IPS DF 6.9 (cell line): ENCODE measurements at regions not wholly inside any gene's neighbourhood (a gene's known extent, or its start where the extent isn't known, plus 50 kb on each side); places are given as distances from the start of the nearest gene placed in this dataset.

Experiments
- DNase-seq: peaks from one replicate; pipeline ENCODE4 v3.0.0-alpha.2; 2013; ENCODE audit warnings: low read depth, low spot score
- H3K27ac ChIP-seq: one replicate; pipeline ENCODE4 v1.5.1; 2013; ENCODE audit warnings: low read length, control low read depth
- H3K27me3 ChIP-seq: 2 replicates; pipeline ENCODE4 v1.6.1; 2013; ENCODE audit warnings: mild to moderate bottlenecking, low read length; ENCODE audit not compliant: control insufficient read depth, insufficient read depth
- H3K36me3 ChIP-seq: 2 replicates; pipeline ENCODE4 v1.6.1; 2013; ENCODE audit warnings: low read length; ENCODE audit not compliant: control insufficient read depth, insufficient read depth
- H3K4me1 ChIP-seq: 2 replicates; pipeline ENCODE4 v1.6.1; 2013; ENCODE audit warnings: low read length; ENCODE audit not compliant: control insufficient read depth, insufficient read depth
- H3K4me3 ChIP-seq: 2 replicates; pipeline ENCODE4 v1.5.1; 2013; ENCODE audit warnings: mild to moderate bottlenecking, low read length
- H3K9me3 ChIP-seq: 2 replicates; pipeline ENCODE4 v1.6.1; 2013; ENCODE audit warnings: low read length, inconsistent platforms; ENCODE audit not compliant: control insufficient read depth, insufficient read depth
- WGBS: extraction: QIAGEN DNeasy Blood & Tissue Kit; methylation state at CpG from one replicate; pipeline ENCODE4 v1.1.7; 2013; ENCODE audit warnings: mixed read lengths, missing lambda C conversion rate; ENCODE audit not compliant: insufficient read length, insufficient coverage; 5-methylcytosine and 5-hydroxymethylcytosine counted together

DNA sequence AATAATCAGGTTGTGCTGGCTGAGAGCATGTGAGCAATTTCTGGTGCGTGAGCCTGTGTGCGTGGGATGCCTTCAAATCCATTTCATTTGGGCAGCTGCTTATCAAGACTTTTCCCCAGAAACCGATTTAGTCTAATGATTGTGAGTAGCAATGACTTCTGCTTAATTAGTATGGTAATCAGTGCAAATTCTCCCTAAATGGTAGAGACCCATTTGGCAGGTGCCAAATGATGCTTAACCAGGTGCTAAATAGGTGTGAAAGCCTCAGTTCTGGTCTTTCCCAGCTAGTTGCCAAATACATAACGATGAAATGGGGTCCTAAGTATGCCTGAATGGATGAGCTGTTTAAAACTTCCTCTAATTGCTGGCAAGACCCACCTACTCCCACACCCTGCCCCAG, 248.4 kb upstream of the CCDC196 start:
- no peaks in the 10 kb centered on the region for H3K4me1 ChIP-seq
- no peaks in the 10 kb centered on the region for H3K9me3 ChIP-seq
- no peaks in the 10 kb centered on the region for H3K36me3 ChIP-seq
- H3K4me3 ChIP-seq, result no peak overlapping the region
- no CpG with 5 or more reads among the region's 4 CpGs for WGBS
- no peaks in the 10 kb centered on the region; the same call in 1 of the 2 replicates for H3K27me3 ChIP-seq
- no peak overlapping the region for H3K27ac ChIP-seq
- DNase-seq, result no peak

DNA sequence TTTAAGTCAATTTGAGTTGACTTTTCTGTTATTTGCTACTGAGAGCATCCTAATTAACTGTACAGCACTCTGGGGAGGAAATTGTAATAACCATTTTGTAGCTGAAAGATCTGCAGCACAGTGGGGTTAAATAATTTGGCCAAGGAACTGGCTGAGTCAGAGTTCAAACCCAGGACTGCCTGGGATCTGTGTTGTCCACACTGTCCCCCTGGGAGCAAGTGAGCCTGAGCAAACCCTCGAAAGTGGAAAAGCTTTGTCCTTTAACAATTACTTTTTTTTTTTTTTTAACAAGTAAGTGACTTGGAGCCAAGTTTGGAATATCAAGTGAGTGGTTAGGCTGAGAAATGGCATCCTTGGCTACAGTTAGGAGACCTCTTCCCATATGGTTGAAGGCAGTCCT, 247.2 kb upstream of the CCDC196 start:
- H3K27me3 ChIP-seq, result no peaks in the 10 kb centered on the region; the same call in 1 of the 2 replicates
- H3K36me3 ChIP-seq, result no peaks in the 10 kb centered on the region
- no peak overlapping the region for H3K27ac ChIP-seq
- DNase-seq, result no peak
- no peaks in the 10 kb centered on the region for H3K9me3 ChIP-seq
- H3K4me1 ChIP-seq, result no peaks in the 10 kb centered on the region
- no peak overlapping the region for H3K4me3 ChIP-seq
- no CpG with 5 or more reads among the region's 1 CpG for WGBS

DNA sequence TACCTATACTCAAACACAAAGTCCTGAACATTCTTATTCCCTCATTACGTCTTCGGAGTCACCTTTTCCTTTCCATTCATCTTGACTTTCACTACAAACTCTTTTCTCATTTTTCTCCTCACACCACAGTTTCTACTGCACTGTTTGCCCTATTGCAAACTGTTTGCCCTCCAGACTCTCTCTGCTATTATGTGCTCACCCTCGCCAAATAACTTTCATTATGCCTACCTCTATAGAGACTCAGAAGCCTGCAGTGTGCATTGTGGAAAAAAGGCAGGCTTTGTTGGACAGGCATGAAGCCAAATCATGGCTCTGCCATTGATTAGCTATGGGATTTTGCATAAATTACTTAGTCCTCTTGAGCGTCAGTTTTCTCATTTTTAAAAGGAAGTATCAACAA, 246.6 kb upstream of the CCDC196 start:
- 100% methylated on average over 2 of the region's 4 CpGs for WGBS
- no peaks in the 10 kb centered on the region for H3K36me3 ChIP-seq
- H3K4me3 ChIP-seq, result no peak overlapping the region
- no peak overlapping the region for H3K27ac ChIP-seq
- no peaks in the 10 kb centered on the region for H3K9me3 ChIP-seq
- no peaks in the 10 kb centered on the region; the same call in 1 of the 2 replicates for H3K27me3 ChIP-seq
- DNase-seq, result no peak
- peaks cover 3% of the 10 kb centered on the region; the same call in 1 of the 2 replicates for H3K4me1 ChIP-seq

DNA sequence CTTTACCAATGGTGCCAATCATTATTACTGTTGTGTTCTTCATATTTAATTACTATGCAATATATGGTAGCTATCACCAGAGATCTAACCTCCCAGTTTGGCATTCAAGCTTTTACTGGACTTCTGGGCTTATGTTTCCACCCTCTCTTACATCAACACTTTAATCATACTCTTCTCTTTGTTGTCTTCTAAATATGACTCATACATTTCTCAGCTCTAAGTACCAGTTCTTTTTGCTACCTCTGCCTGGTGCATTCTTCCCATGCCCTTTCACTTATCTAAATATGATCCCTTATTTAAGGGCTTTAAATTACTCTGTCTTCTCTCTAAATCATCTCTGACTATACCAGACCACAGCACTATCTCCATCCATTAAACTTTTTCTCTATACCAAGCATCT, 246.1 kb upstream of the CCDC196 start:
- DNase-seq, result no peak
- no peak overlapping the region for H3K4me3 ChIP-seq
- no peaks in the 10 kb centered on the region; the same call in 1 of the 2 replicates for H3K27me3 ChIP-seq
- peaks cover 4% of the 10 kb centered on the region; the same call in 1 of the 2 replicates for H3K4me1 ChIP-seq
- H3K9me3 ChIP-seq, result no peaks in the 10 kb centered on the region
- no peak overlapping the region for H3K27ac ChIP-seq
- H3K36me3 ChIP-seq, result no peaks in the 10 kb centered on the region

DNA sequence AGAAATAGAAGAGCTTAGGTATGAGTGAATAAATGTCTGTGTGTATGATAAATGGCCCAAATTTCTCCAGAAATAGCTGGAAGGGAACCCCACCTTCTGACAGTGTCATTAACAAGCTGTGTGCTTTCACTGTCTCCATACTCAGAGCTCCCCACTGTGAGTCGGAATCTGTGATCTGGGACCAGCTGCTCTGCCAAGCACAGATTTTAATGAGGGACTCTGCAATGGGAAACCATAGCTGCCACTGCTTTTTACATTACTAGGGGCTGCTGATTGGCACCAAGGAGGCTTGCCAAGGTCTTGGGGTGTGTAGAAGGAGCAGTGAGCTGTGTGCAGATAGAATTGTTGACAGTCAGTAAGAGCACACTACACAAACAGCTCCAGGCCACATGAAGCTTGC, 244.2 kb upstream of the CCDC196 start:
- no peak overlapping the region for H3K4me3 ChIP-seq
- no peaks in the 10 kb centered on the region for H3K9me3 ChIP-seq
- DNase-seq, result no peak
- no peaks in the 10 kb centered on the region; the same call in 1 of the 2 replicates for H3K27me3 ChIP-seq
- H3K4me1 ChIP-seq, result peaks cover 4% of the 10 kb centered on the region; the same call in 1 of the 2 replicates
- no peaks in the 10 kb centered on the region for H3K36me3 ChIP-seq
- H3K27ac ChIP-seq, result no peak overlapping the region
- WGBS, result no CpG with 5 or more reads among the region's 1 CpG

DNA sequence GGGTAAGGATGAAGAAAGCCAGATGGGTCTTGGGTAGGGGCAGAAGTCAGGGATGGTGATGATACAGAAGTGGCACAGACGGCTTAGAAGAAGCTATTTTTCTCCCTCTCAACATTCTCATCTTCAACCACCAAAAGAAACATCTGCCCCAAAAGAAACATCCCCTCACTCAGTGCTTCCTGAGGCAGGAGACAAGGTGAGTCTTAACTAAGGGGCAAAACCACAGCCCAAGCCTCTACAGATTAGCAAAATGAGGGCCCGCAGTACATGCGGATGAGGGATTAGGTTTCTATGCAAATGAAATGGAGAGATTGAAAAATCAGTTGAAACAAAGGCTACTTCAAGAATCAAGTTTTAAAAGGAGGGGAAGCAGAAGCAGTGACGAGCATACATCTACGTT, 241.3 kb upstream of the CCDC196 start:
- no peak for DNase-seq
- Histone ChIP-seq H3K27me3 (no peaks in the 10 kb centered on the region), H3K4me1 (peaks cover 4% of the 10 kb centered on the region; the same call in 1 of the 2 replicates), H3K9me3 (no peaks in the 10 kb centered on the region), H3K27ac (no peak overlapping the region), H3K36me3 (no peaks in the 10 kb centered on the region), H3K4me3 (no peak overlapping the region)
- no CpG with 5 or more reads among the region's 5 CpGs for WGBS

DNA sequence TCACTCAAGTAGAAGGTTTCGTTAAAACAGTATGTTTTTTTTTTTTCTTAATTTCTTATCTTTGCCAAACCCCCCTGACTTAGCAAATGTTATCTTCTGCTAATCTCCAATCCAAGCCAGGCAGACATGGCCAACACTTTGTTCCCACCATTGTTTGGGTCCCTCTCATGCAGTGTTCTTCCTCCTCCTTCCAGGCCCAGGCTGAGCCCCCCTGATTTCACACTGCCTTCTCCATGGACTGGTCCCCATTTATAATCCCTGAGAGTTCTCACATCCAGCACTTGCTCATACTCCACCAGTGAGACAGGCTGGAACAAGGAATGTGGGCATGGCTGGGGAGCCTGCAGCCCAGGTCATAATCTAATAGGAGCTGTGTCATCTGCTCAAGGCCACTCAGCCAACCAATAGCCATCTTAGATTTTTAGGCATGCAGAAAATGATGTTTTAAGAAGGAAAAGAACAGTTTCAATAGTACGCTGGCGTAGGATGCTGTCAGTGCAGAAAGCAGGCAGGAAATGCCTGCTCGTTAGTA, 238.4 kb upstream of the CCDC196 start:
- no CpG with 5 or more reads among the region's 4 CpGs for WGBS
- Histone ChIP-seq H3K27ac (no peak overlapping the region), H3K36me3 (no peaks in the 10 kb centered on the region), H3K4me1 (peaks cover 4% of the 10 kb centered on the region; the same call in 1 of the 2 replicates), H3K27me3 (no peaks in the 10 kb centered on the region), H3K4me3 (no peak overlapping the region), H3K9me3 (no peaks in the 10 kb centered on the region)
- DNase-seq, result no peak

DNA sequence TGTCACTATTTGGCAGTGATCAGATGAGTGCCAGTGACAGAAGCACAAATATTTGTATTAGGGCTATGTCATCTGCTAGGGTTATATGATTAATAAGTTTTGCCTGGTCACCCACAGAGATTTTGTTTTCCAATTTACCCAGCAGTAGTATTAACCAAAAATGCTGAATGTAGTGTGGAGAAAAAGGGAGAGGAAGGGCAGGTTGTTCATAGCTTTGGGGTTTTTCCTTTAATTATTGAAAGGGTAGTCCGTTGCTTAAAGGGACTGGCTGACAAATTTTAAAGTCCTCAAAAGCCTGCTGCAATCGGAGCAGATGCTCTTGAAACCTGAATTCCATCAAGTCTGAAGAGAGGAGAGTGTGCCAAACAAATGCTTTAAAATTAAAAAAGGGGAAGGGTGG, 237.9 kb upstream of the CCDC196 start:
- H3K4me3 ChIP-seq, result no peak overlapping the region
- no peaks in the 10 kb centered on the region for H3K27me3 ChIP-seq
- no CpG with 5 or more reads among the region's 2 CpGs for WGBS

DNA sequence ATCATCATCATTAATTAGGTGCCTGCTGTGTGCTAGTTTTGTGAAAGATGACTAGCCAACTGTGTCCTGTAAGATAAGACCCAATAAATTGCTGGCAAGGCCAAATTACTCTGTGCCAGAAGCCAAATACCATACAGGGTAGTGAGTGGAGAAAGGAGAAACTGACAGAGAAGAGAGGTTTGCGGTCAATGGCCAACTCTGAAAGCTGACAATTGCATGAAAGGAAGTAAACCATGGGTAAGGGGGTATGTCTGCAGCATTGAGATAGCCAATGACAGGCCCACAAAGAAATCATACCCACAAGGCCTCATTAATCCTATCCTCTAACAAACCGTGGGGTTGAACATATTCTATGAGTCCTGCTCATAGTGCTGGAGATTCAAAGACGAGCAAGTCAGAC, 236.6 kb upstream of the CCDC196 start:
- WGBS, result no CpG with 5 or more reads among the region's 3 CpGs
- Histone ChIP-seq H3K36me3 (no peaks in the 10 kb centered on the region), H3K27me3 (no peaks in the 10 kb centered on the region), H3K4me1 (peaks cover 1% of the 10 kb centered on the region; the same call in 1 of the 2 replicates), H3K4me3 (no peak overlapping the region), H3K9me3 (no peaks in the 10 kb centered on the region), H3K27ac (no peak overlapping the region)
- DNase-seq, result no peak

More for the DNA sequence above, 237.9 kb upstream of the CCDC196 start:
- H3K27ac ChIP-seq, result no peak overlapping the region
- H3K4me1 ChIP-seq, result peaks cover 4% of the 10 kb centered on the region; the same call in 1 of the 2 replicates
- H3K9me3 ChIP-seq, result no peaks in the 10 kb centered on the region
- DNase-seq, result no peak
- no peaks in the 10 kb centered on the region for H3K36me3 ChIP-seq

DNA sequence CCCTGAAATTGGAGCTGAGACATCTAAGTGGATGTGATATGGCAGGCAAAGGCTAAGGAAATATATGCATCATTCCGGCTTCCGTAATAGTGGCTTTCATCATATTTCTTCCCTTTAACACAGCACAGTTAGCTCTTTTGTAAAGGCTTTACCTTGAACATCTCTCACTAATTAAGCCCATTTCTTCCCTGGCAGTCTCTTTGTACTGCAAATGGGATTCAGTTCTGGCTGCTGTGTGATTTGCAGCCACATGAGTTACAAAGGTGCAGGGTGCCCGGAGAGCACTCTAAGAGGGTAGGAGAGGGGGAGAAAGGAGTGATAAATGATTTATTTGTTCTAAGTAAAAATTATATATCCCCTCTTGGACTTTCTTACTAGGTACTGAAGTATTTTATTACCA, 232.1 kb upstream of the CCDC196 start:
- Histone ChIP-seq H3K27me3 (no peaks in the 10 kb centered on the region), H3K27ac (no peak overlapping the region), H3K4me1 (no peaks in the 10 kb centered on the region), H3K4me3 (no peak overlapping the region), H3K9me3 (no peaks in the 10 kb centered on the region), H3K36me3 (no peaks in the 10 kb centered on the region)
- no peak for DNase-seq
- no CpG with 5 or more reads among the region's 3 CpGs for WGBS

DNA sequence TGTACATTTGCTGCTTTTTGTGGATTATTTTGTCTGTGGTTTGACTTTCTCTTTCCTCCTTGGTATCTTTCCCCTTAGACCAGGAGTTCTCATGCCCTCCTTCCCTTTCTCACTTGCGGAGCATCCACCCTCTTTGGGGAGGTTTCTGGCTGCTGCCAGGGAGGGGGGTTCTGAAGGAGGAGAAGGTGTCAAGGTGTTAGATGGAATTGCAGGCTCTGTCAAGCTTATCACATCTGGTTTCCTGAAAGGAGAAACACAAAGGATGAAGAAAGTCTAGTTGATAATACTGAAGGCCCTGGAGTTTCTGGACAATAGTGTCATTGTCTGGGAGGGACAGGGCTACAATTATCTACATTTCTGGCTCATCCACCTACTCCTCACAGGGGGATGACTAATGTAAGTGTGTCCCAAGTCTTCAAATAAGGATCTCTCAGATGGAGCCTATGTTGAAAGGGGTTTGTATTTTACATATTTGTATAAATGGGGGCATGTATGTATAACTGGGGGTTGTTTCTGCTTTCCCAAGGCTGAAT, 217.3 kb upstream of the CCDC196 start:
- Histone ChIP-seq H3K27ac (no peak overlapping the region), H3K4me3 (no peak overlapping the region), H3K4me1 (no peaks in the 10 kb centered on the region), H3K27me3 (no peaks in the 10 kb centered on the region), H3K36me3 (no peaks in the 10 kb centered on the region), H3K9me3 (no peaks in the 10 kb centered on the region)
- WGBS, result no CpG with 5 or more reads among the region's 1 CpG
- no peak for DNase-seq
